ENCODE measurements at regions not wholly inside any gene's neighbourhood (a gene's known extent, or its start where the extent isn't known, plus 50 kb on each side); places are given as distances from the start of the nearest gene placed in this dataset.

DNA sequence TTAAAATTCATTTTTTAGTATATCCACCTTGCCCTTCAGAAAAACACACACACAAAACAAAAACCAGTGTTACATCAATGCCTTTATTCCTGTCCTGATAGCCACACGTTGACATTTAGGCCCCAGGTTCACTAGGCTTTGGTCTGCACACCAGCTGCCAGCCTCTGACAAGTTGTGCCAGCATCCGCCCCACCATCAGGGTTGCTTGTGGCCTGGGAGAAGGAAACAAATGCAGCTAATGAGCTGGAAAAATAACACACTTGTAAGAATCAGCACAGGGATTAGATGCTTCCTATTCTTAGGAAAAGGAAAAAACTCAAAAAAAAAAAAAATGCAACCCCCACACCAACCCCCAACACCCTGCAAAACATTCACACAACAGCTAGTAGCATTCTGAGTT lies 404.0 kb upstream of the GRIA1 start:
- TF ChIP-seq RARB (CRISPR knock-in tag; IDR thresholded peaks at IDR 0.05) (no peak), ESRRG (CRISPR knock-in tag; IDR thresholded peaks at IDR 0.05) (no peak)
- TF ChIP-seq, protein P1, sequence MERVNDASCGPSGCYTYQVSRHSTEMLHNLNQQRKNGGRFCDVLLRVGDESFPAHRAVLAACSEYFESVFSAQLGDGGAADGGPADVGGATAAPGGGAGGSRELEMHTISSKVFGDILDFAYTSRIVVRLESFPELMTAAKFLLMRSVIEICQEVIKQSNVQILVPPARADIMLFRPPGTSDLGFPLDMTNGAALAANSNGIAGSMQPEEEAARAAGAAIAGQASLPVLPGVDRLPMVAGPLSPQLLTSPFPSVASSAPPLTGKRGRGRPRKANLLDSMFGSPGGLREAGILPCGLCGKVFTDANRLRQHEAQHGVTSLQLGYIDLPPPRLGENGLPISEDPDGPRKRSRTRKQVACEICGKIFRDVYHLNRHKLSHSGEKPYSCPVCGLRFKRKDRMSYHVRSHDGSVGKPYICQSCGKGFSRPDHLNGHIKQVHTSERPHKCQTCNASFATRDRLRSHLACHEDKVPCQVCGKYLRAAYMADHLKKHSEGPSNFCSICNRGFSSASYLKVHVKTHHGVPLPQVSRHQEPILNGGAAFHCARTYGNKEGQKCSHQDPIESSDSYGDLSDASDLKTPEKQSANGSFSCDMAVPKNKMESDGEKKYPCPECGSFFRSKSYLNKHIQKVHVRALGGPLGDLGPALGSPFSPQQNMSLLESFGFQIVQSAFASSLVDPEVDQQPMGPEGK (CRISPR knock-in tag; IDR thresholded peaks at IDR 0.05; ENCODE audit: borderline replicate concordance): no peak
